HepG2 (cell line): ENCODE measurements at regions not wholly inside any gene's neighbourhood (a gene's known extent, or its start where the extent isn't known, plus 50 kb on each side); places are given as distances from the start of the nearest gene placed in this dataset.

Experiments used
- ATAC-seq: fragments of 200-7000 bp; cut with Tn5 transposase; 3 replicates; pipeline ENCODE4 v1.9.1; 2020; ENCODE audit warnings: mild to moderate bottlenecking, moderate library complexity
- BruUV-seq: library from RNA; stranded (reverse); fragments of 400-500 nt; replicated peaks from 2 replicates; lab custom pipeline; 2021; lab: Mats Ljungman, UMichigan
- CTCF ChIA-PET: fragments of 300-600 bp; formaldehyde crosslinking; extraction: SDS; loops from one replicate; lab custom pipeline; 2021; ENCODE audit warnings: low total read pairs, inconsistent platforms, low intra/inter-chr PET ratio; lab: Yijun Ruan, JAX
- POLR2A ChIA-PET: fragments of 350-600 bp; sonication (Branson Sonifier 250); formaldehyde crosslinking; loops from one replicate; lab custom pipeline; 2020; ENCODE audit warnings: antibody characterized with exemption, inconsistent platforms; lab: Yijun Ruan, JAX
- DNase-seq: peaks from one replicate; pipeline ENCODE4 v3.0.0-alpha.2; 2015; ENCODE audit warnings: low spot score
- FAIRE-seq: peaks from 3 replicates; lab custom pipeline; 2011; peaks lifted over from hg19 to GRCh38; lab: Jason Lieb, UNC
- H2AFZ ChIP-seq: one replicate; pipeline ENCODE4 v1.6.1; 2011; ENCODE audit warnings: low read length, inconsistent platforms
- H3K27ac ChIP-seq: fragments of 300-600 bp; 3 replicates; pipeline ENCODE4 v1.8.0; 2011; ENCODE audit warnings: mixed run types, mild to moderate bottlenecking, mixed read lengths, low read length, inconsistent platforms; ENCODE audit not compliant: insufficient read depth; ENCODE audit errors: extremely low read length
- H3K27me3 ChIP-seq, 2 experiments: fragments of 200-600 bp in 1 of 2; 2 replicates in 1 of 2; 3 replicates in 1 of 2; pipeline versions ENCODE4 v1.6.0 to v1.8.0; 2011; ENCODE audit warnings: low read length in 2 of 2, mild to moderate bottlenecking in 2 of 2, moderate library complexity in 2 of 2, inconsistent platforms in 1 of 2; ENCODE audit not compliant: insufficient read depth in 2 of 2, control insufficient read depth in 1 of 2
- H3K36me3 ChIP-seq, 2 experiments: fragments of 200-600 bp in 1 of 2; replicated peaks in 1 of 2; 2 replicates in 1 of 2; 3 replicates in 1 of 2; pipeline versions ENCODE4 v1.5.1 to v1.8.0; 2011; ENCODE audit warnings: low read length in 2 of 2, inconsistent platforms in 1 of 2; ENCODE audit not compliant: insufficient read depth in 2 of 2, control insufficient read depth in 1 of 2
- H3K4me1 ChIP-seq: 2 replicates; pipeline ENCODE4 v1.5.1; 2012; ENCODE audit warnings: low read length, inconsistent platforms; ENCODE audit not compliant: insufficient read depth
- H3K4me2 ChIP-seq: 2 replicates; pipeline ENCODE4 v1.6.0; 2011; ENCODE audit warnings: low read depth, low read length, inconsistent platforms
- H3K4me3 ChIP-seq, 3 experiments: fragments of 200-600 bp in 1 of 3; sonication (generic), shearing (Covaris generic) in 1 of 3; replicated peaks in 1 of 3; 2 replicates each; pipeline ENCODE4 v1.5.1; 2011 to 2016; ENCODE audit warnings: low read length in 3 of 3, inconsistent platforms in 2 of 3, low read depth in 2 of 3, mild to moderate bottlenecking in 2 of 3, control low read depth in 1 of 3, mixed read lengths in 1 of 3; ENCODE audit not compliant: insufficient read depth in 1 of 3
- H3K79me2 ChIP-seq: one replicate; pipeline ENCODE4 v1.6.1; 2011; ENCODE audit warnings: low read length, inconsistent platforms; ENCODE audit not compliant: insufficient read depth
- H3K9ac ChIP-seq: 2 replicates; pipeline ENCODE4 v1.6.0; 2011; ENCODE audit warnings: mild to moderate bottlenecking, low read depth, low read length, inconsistent platforms; ENCODE audit not compliant: insufficient read depth
- H3K9me3 ChIP-seq: 2 replicates; pipeline ENCODE4 v1.5.1; 2012; ENCODE audit warnings: mild to moderate bottlenecking, low read length
- H4K20me1 ChIP-seq: 2 replicates; pipeline ENCODE4 v1.6.0; 2011; ENCODE audit warnings: inconsistent platforms, mild to moderate bottlenecking, low read length, moderate library complexity; ENCODE audit not compliant: insufficient read depth
- ARID5B ChIP-seq: IDR thresholded peaks from 2 replicates; pipeline ENCODE4 v1.4.0; 2020; ENCODE audit warnings: mild to moderate bottlenecking, missing genetic modification reagents
- HDAC1 ChIP-seq: sonication (generic); formaldehyde crosslinking; IDR thresholded peaks from 2 replicates; pipeline ENCODE4 v1.5.1; 2020; ENCODE audit warnings: mild to moderate bottlenecking, missing genetic modification reagents
- KDM3A ChIP-seq: IDR thresholded peaks from 2 replicates; pipeline ENCODE4 v1.6.1; 2018; ENCODE audit warnings: low read depth, missing compliant biosample characterization
- MAFF ChIP-seq: IDR thresholded peaks from 2 replicates; pipeline ENCODE4 v1.6.1; 2011; ENCODE audit warnings: low read depth, low read length, improper control_type of control experiment
- MAFK ChIP-seq, 2 experiments: IDR thresholded peaks in 1 of 2; conservative IDR thresholded peaks in 1 of 2; 2 replicates each; pipeline ENCODE4 v1.6.1; 2011; ENCODE audit warnings: improper control_type of control experiment in 2 of 2, low read length in 2 of 2
- MEIS2 ChIP-seq: sonication (generic); formaldehyde crosslinking; IDR thresholded peaks from 2 replicates; pipeline ENCODE4 v1.9.0; 2021; ENCODE audit warnings: mild to moderate bottlenecking, missing genetic modification reagents
- PITX1 ChIP-seq: sonication (generic); formaldehyde crosslinking; IDR thresholded peaks from 2 replicates; pipeline ENCODE4 v1.5.1; 2020; ENCODE audit warnings: mild to moderate bottlenecking, missing genetic modification reagents
- PRDM15 ChIP-seq: sonication (generic); formaldehyde crosslinking; IDR thresholded peaks from 2 replicates; pipeline ENCODE4 v1.4.0; 2020; ENCODE audit warnings: missing genetic modification reagents
- SRSF9 ChIP-seq: fragments of 200-400 bp; formaldehyde crosslinking; IDR thresholded peaks from 2 replicates; pipeline ENCODE4 v1.6.1; 2018; ENCODE audit warnings: borderline replicate concordance, mild to moderate bottlenecking, low read depth, low read length; ENCODE audit not compliant: insufficient read depth, poor library complexity, severe bottlenecking
- ZBTB20 ChIP-seq: sonication (generic); formaldehyde crosslinking; IDR thresholded peaks from 2 replicates; pipeline ENCODE4 v1.8.1; 2023; ENCODE audit warnings: missing genetic modification reagents, low read depth, mild to moderate bottlenecking, borderline replicate concordance
- WGBS: methylation state at CpG from one replicate; pipeline ENCODE4 v1.1.6; 2017; ENCODE audit warnings: low lambda C conversion rate; 5-methylcytosine and 5-hydroxymethylcytosine counted together
- in situ Hi-C: cut with HindIII; loops from 2 replicates; pipeline ENCODE4 v1.10.0; 2017; ENCODE audit warnings: low pct_unique_long_range_greater_than_20kb; ENCODE audit not compliant: extremely low pct_ligation_motif_present
- intact Hi-C: fragments of 100-400 bp; cut with micrococcal nuclease; formaldehyde crosslinking; loops from one replicate; pipeline ENCODE4 v1.10.0; 2022; ENCODE audit not compliant: unreplicated experiment

- CTCF ChIA-PET = no interaction called here
- TF ChIP-seq MAFK (conservative IDR thresholded peaks at IDR 0.05 in 1 of 2, IDR thresholded peaks at IDR 0.05 in 1 of 2; ENCODE audit: low read length in 2 of 2) (peak; percentile 62 to 68), PRDM15 (CRISPR knock-in tag) (no peak), MAFF (peak; percentile 57; the same call in 1 of the 2 replicates)
- Histone ChIP-seq H3K9ac (no peak overlapping the region), H3K4me1 (no peaks in the 10 kb centered on the region), H3K36me3 (no peaks in the 10 kb centered on the region), H3K4me3 (no peak overlapping the region), H3K4me2 (no peak overlapping the region), H3K27me3 (no peaks in the 10 kb centered on the region), H3K79me2 (no peaks in the 10 kb centered on the region), H2AFZ (no peak overlapping the region), H3K9me3 (no peaks in the 10 kb centered on the region), H3K27ac (no peak overlapping the region), H4K20me1 (no peaks in the 10 kb centered on the region)
- FAIRE-seq (no peak), ATAC-seq (no peak), DNase-seq (no peak)
- in situ Hi-C loops = no loop called here
- BruUV-seq = no TSS peak
- intact Hi-C loops = no loop called here
- POLR2A ChIA-PET = no interaction called here
Measured at GRCh38 chr6:92431502-92431901, 987.9 kb downstream of the EPHA7 start.

- ChIA-PET CTCF (no interaction called here), POLR2A (no interaction called here)
- FAIRE-seq (no peak), DNase-seq (no peak), ATAC-seq (no peak)
- no peaks in the 10 kb centered on the region for H3K36me3 ChIP-seq
- no peak overlapping the region for H3K27ac ChIP-seq
- BruUV-seq = no TSS peak
- H4K20me1 ChIP-seq = no peaks in the 10 kb centered on the region
- intact Hi-C loops = no loop called here
- H3K9ac ChIP-seq = no peak overlapping the region
- in situ Hi-C loops = no loop called here
- no peaks in the 10 kb centered on the region for H3K79me2 ChIP-seq
- no peaks in the 10 kb centered on the region for H3K4me1 ChIP-seq
- H3K4me3 ChIP-seq = no peak overlapping the region
- H3K9me3 ChIP-seq = no peaks in the 10 kb centered on the region
- no peak overlapping the region for H3K4me2 ChIP-seq
- H3K27me3 ChIP-seq = no peaks in the 10 kb centered on the region
- no peak overlapping the region for H2AFZ ChIP-seq
- 39% methylated on average over 2 of the region's 2 CpGs for WGBS
- TF ChIP-seq SRSF9 = no peak
- no peak for TF ChIP-seq ZBTB20 (CRISPR knock-in tag)
- no peak for TF ChIP-seq HDAC1
- no peak for TF ChIP-seq MEIS2 (CRISPR knock-in tag)
- TF ChIP-seq PITX1 = no peak
- no peak for TF ChIP-seq ARID5B (CRISPR knock-in tag)
- no peak for TF ChIP-seq KDM3A (CRISPR knock-in tag)
Measured at GRCh38 chr6:92428448-92428847, 990.9 kb downstream of the EPHA7 start.
